ENCODE measurements at regions not wholly inside any gene's neighbourhood (a gene's known extent, or its start where the extent isn't known, plus 50 kb on each side); places are given as distances from the start of the nearest gene placed in this dataset.

- no peak for TF ChIP-seq CTCF (conservative IDR thresholded peaks at IDR 0.05; ENCODE audit: low read length)
- no peak for TF ChIP-seq EZH2phosphoT487 (IDR thresholded peaks at IDR 0.05; ENCODE audit: borderline replicate concordance)
- H3K9ac ChIP-seq (ENCODE audit: low read depth, low read length, poor library complexity, severe bottlenecking) = no peak overlapping the region
- H3K27me3 ChIP-seq (ENCODE audit: insufficient read depth, low read length, poor library complexity, severe bottlenecking) = no peaks in the 10 kb centered on the region
- H3K9me3 ChIP-seq (ENCODE audit: insufficient read depth, low read depth, low read length) = no peaks in the 10 kb centered on the region
- H3K4me3 ChIP-seq (ENCODE audit: low read length, poor library complexity, severe bottlenecking) = no peak overlapping the region
- no peak overlapping the region for H2AFZ ChIP-seq (ENCODE audit: low read length)
- H3K4me1 ChIP-seq (ENCODE audit: insufficient read depth, low read length, poor library complexity, severe bottlenecking) = no peaks in the 10 kb centered on the region
- no peaks in the 10 kb centered on the region for H3K9me2 ChIP-seq (replicated peaks; ENCODE audit: low read depth, low read length)
- H3K4me2 ChIP-seq (ENCODE audit: low read depth, low read length, poor library complexity, severe bottlenecking) = no peak overlapping the region
- no peaks in the 10 kb centered on the region for H3F3A ChIP-seq (ENCODE audit: low read depth)
- no peaks in the 10 kb centered on the region for H3K79me2 ChIP-seq (ENCODE audit: insufficient read depth, low read length)
- no peaks in the 10 kb centered on the region for H4K20me1 ChIP-seq (ENCODE audit: insufficient read depth, low read length, poor library complexity, severe bottlenecking)
- no peaks in the 10 kb centered on the region for H3K36me3 ChIP-seq (ENCODE audit: insufficient read depth, low read length)
These were observed 311.1 kb upstream of the SLC7A11 start for GRCh38 chr4:138553001-138553845.

GRCh38 chr4:138542191-138542776, 300.1 kb upstream of the SLC7A11 start:
- H3K36me3 ChIP-seq (ENCODE audit: insufficient read depth, low read length) = no peaks in the 10 kb centered on the region
- no peak overlapping the region for H3K9ac ChIP-seq (ENCODE audit: low read depth, low read length, poor library complexity, severe bottlenecking)
- no peaks in the 10 kb centered on the region for H3K9me3 ChIP-seq (ENCODE audit: insufficient read depth, low read depth, low read length)
- H3K4me1 ChIP-seq (ENCODE audit: insufficient read depth, low read length, poor library complexity, severe bottlenecking) = no peaks in the 10 kb centered on the region
- no peaks in the 10 kb centered on the region for H3K9me2 ChIP-seq (replicated peaks; ENCODE audit: low read depth, low read length)
- H3K4me2 ChIP-seq (ENCODE audit: low read depth, low read length, poor library complexity, severe bottlenecking) = no peak overlapping the region
- no peak overlapping the region for H2AFZ ChIP-seq (ENCODE audit: low read length)
- H3F3A ChIP-seq (ENCODE audit: low read depth) = no peaks in the 10 kb centered on the region
- H4K20me1 ChIP-seq (ENCODE audit: insufficient read depth, low read length, poor library complexity, severe bottlenecking) = no peaks in the 10 kb centered on the region
- TF ChIP-seq EZH2phosphoT487 (IDR thresholded peaks at IDR 0.05; ENCODE audit: borderline replicate concordance) = no peak
- no peak for TF ChIP-seq CTCF (conservative IDR thresholded peaks at IDR 0.05; ENCODE audit: low read length)
- no peak overlapping the region for H3K4me3 ChIP-seq (ENCODE audit: low read length, poor library complexity, severe bottlenecking)
- H3K79me2 ChIP-seq (ENCODE audit: insufficient read depth, low read length) = no peaks in the 10 kb centered on the region
- no peaks in the 10 kb centered on the region for H3K27me3 ChIP-seq (ENCODE audit: insufficient read depth, low read length, poor library complexity, severe bottlenecking)

- H3K36me3 ChIP-seq (ENCODE audit: insufficient read depth, low read length) = no peaks in the 10 kb centered on the region
- H3K9me2 ChIP-seq (replicated peaks; ENCODE audit: low read depth, low read length) = no peaks in the 10 kb centered on the region
- TF ChIP-seq EZH2phosphoT487 (IDR thresholded peaks at IDR 0.05; ENCODE audit: borderline replicate concordance) = no peak
- no peaks in the 10 kb centered on the region; the same call in 1 of the 2 replicates for H3K9me3 ChIP-seq (ENCODE audit: insufficient read depth, low read depth, low read length)
- no peaks in the 10 kb centered on the region for H3K4me1 ChIP-seq (ENCODE audit: insufficient read depth, low read length, poor library complexity, severe bottlenecking)
- H3F3A ChIP-seq (ENCODE audit: low read depth) = no peaks in the 10 kb centered on the region
- no peaks in the 10 kb centered on the region for H3K79me2 ChIP-seq (ENCODE audit: insufficient read depth, low read length)
- no peak overlapping the region for H2AFZ ChIP-seq (ENCODE audit: low read length)
- no peaks in the 10 kb centered on the region for H3K27me3 ChIP-seq (ENCODE audit: insufficient read depth, low read length, poor library complexity, severe bottlenecking)
- H3K4me3 ChIP-seq (ENCODE audit: low read length, poor library complexity, severe bottlenecking) = no peak overlapping the region
- H4K20me1 ChIP-seq (ENCODE audit: insufficient read depth, low read length, poor library complexity, severe bottlenecking) = no peaks in the 10 kb centered on the region
- H3K4me2 ChIP-seq (ENCODE audit: low read depth, low read length, poor library complexity, severe bottlenecking) = no peak overlapping the region
- H3K9ac ChIP-seq (ENCODE audit: low read depth, low read length, poor library complexity, severe bottlenecking) = no peak overlapping the region
These were observed 298.1 kb upstream of the SLC7A11 start for GRCh38 chr4:138540056-138540800.
